H9 (cell line): ENCODE measurements at regions not wholly inside any gene's neighbourhood (a gene's known extent, or its start where the extent isn't known, plus 50 kb on each side); places are given as distances from the start of the nearest gene placed in this dataset.

Experiments used
- DNase-seq: peaks from one replicate; pipeline ENCODE4 v3.0.0-alpha.2; 2017
- H2AFZ ChIP-seq: one replicate; pipeline ENCODE4 v1.6.1; 2013; ENCODE audit warnings: mild to moderate bottlenecking, low read length, control low read depth, moderate library complexity
- H2AK5ac ChIP-seq: 2 replicates; pipeline ENCODE4 v1.6.1; 2013; ENCODE audit warnings: low read length, control low read depth, mixed read lengths; ENCODE audit not compliant: insufficient read length
- H2BK120ac ChIP-seq: one replicate; pipeline ENCODE4 v1.6.1; 2013; ENCODE audit warnings: low read depth, mild to moderate bottlenecking, low read length, control low read depth, inconsistent platforms; ENCODE audit not compliant: poor library complexity, severe bottlenecking
- H2BK12ac ChIP-seq: 2 replicates; pipeline ENCODE4 v1.6.1; 2013; ENCODE audit warnings: low read length, control low read depth, mixed read lengths, low read depth; ENCODE audit not compliant: insufficient read length
- H2BK15ac ChIP-seq: 2 replicates; pipeline ENCODE4 v1.6.1; 2013; ENCODE audit warnings: low read depth, low read length, control low read depth
- H2BK20ac ChIP-seq: one replicate; pipeline ENCODE4 v1.6.1; 2013; ENCODE audit warnings: low read depth, mild to moderate bottlenecking, low read length, control low read depth, inconsistent platforms; ENCODE audit not compliant: poor library complexity, severe bottlenecking
- H2BK5ac ChIP-seq: 2 replicates; pipeline ENCODE4 v1.6.1; 2013; ENCODE audit warnings: low read length, control low read depth, mixed read lengths; ENCODE audit not compliant: insufficient read length
- H3K14ac ChIP-seq: 2 replicates; pipeline ENCODE4 v1.6.1; 2013; ENCODE audit warnings: low read length, control low read depth; ENCODE audit not compliant: insufficient read depth
- H3K18ac ChIP-seq: 2 replicates; pipeline ENCODE4 v1.6.1; 2013; ENCODE audit warnings: low read depth, mild to moderate bottlenecking, mixed read lengths, low read length, control low read depth; ENCODE audit not compliant: insufficient read length
- H3K23ac ChIP-seq: 2 replicates; pipeline ENCODE4 v1.6.1; 2013; ENCODE audit warnings: low read length, control low read depth, mixed read lengths, low read depth; ENCODE audit not compliant: insufficient read length
- H3K23me2 ChIP-seq: 2 replicates; pipeline ENCODE4 v1.6.1; 2013; ENCODE audit warnings: low read depth, mild to moderate bottlenecking, mixed read lengths, low read length, control low read depth; ENCODE audit not compliant: insufficient read length, poor library complexity, severe bottlenecking
- H3K27ac ChIP-seq: 2 replicates; pipeline ENCODE4 v1.5.1; 2013; ENCODE audit warnings: low read length, control low read depth, mixed read lengths, low read depth; ENCODE audit not compliant: insufficient read length
- H3K27me3 ChIP-seq: 2 replicates; pipeline ENCODE4 v1.6.1; 2013; ENCODE audit warnings: low read length, control low read depth, inconsistent platforms; ENCODE audit not compliant: insufficient read depth
- H3K4ac ChIP-seq: 2 replicates; pipeline ENCODE4 v1.6.1; 2013; ENCODE audit warnings: low read depth, mild to moderate bottlenecking, control low read depth, inconsistent platforms, low read length, moderate library complexity
- H3K4me1 ChIP-seq: 2 replicates; pipeline ENCODE4 v1.6.1; 2013; ENCODE audit warnings: low read length, control low read depth, inconsistent platforms; ENCODE audit not compliant: insufficient read depth
- H3K4me2 ChIP-seq: 2 replicates; pipeline ENCODE4 v1.6.1; 2013; ENCODE audit warnings: low read length, control low read depth, mixed read lengths; ENCODE audit not compliant: insufficient read length, insufficient read depth
- H3K56ac ChIP-seq: 2 replicates; pipeline ENCODE4 v1.6.1; 2013; ENCODE audit warnings: low read depth, mild to moderate bottlenecking, mixed read lengths, low read length, control low read depth; ENCODE audit not compliant: insufficient read length
- H3K79me1 ChIP-seq: 2 replicates; pipeline ENCODE4 v1.6.1; 2013; ENCODE audit warnings: low read depth, mild to moderate bottlenecking, moderate library complexity, low read length, control low read depth, inconsistent platforms; ENCODE audit not compliant: insufficient read depth, poor library complexity, severe bottlenecking
- H3K79me2 ChIP-seq: 2 replicates; pipeline ENCODE4 v1.6.1; 2013; ENCODE audit warnings: low read length, control low read depth, inconsistent platforms; ENCODE audit not compliant: insufficient read depth
- H3K9ac ChIP-seq: 2 replicates; pipeline ENCODE4 v1.6.1; 2013; ENCODE audit warnings: low read length, control low read depth, mixed read lengths; ENCODE audit not compliant: insufficient read length; ENCODE audit errors: extremely low read depth
- H3K9me3 ChIP-seq: one replicate; pipeline ENCODE4 v1.6.1; 2013; ENCODE audit warnings: low read depth, low read length, inconsistent platforms; ENCODE audit not compliant: control insufficient read depth
- H3T11ph ChIP-seq: one replicate; pipeline ENCODE4 v1.6.1; 2013; ENCODE audit warnings: mild to moderate bottlenecking, low read length, control low read depth, inconsistent platforms
- H4K20me1 ChIP-seq: one replicate; pipeline ENCODE4 v1.6.1; 2013; ENCODE audit not compliant: control insufficient read depth, insufficient read length, insufficient read depth
- H4K5ac ChIP-seq: 2 replicates; pipeline ENCODE4 v1.6.1; 2013; ENCODE audit warnings: low read depth, mild to moderate bottlenecking, mixed read lengths, low read length, control low read depth; ENCODE audit not compliant: insufficient read length
- H4K8ac ChIP-seq: replicated peaks from 2 replicates; pipeline ENCODE4 v1.6.1; 2013; ENCODE audit warnings: low read length, control low read depth, mixed read lengths, low read depth; ENCODE audit not compliant: insufficient read length
- H4K91ac ChIP-seq: 2 replicates; pipeline ENCODE4 v1.6.1; 2013; ENCODE audit warnings: low read depth, mild to moderate bottlenecking, moderate library complexity, mixed read lengths, low read length, control low read depth; ENCODE audit not compliant: insufficient read length
- H3K27ac Mint-ChIP-seq, 3 experiments: 2 replicates in 2 of 3; 3 replicates in 1 of 3; pipeline ENCODE4 v1.8.0; 2020 to 2021; ENCODE audit warnings: mixed read lengths in 3 of 3, mild to moderate bottlenecking in 1 of 3, moderate library complexity in 1 of 3
- H3K27me3 Mint-ChIP-seq: 2 replicates; pipeline ENCODE4 v1.8.0; 2021; ENCODE audit warnings: low read depth, mild to moderate bottlenecking, moderate library complexity, mixed read lengths
- H3K36me3 Mint-ChIP-seq, 3 experiments: 2 replicates in 2 of 3; 3 replicates in 1 of 3; pipeline ENCODE4 v1.8.0; 2020 to 2021; ENCODE audit warnings: low read depth in 3 of 3, mixed read lengths in 3 of 3; ENCODE audit not compliant: insufficient read depth in 1 of 3
- H3K4me1 Mint-ChIP-seq, 2 experiments: 2 replicates each; pipeline ENCODE4 v1.8.0; 2020; ENCODE audit warnings: mixed read lengths in 2 of 2
- H3K4me3 Mint-ChIP-seq, 2 experiments: 2 replicates in 1 of 2; 3 replicates in 1 of 2; pipeline ENCODE4 v1.8.0; 2020 to 2021; ENCODE audit warnings: mild to moderate bottlenecking in 2 of 2, mixed read lengths in 2 of 2, moderate library complexity in 1 of 2
- H3K9me3 Mint-ChIP-seq, 2 experiments: 2 replicates in 1 of 2; 3 replicates in 1 of 2; pipeline ENCODE4 v1.8.0; 2020; ENCODE audit warnings: mild to moderate bottlenecking in 2 of 2, mixed read lengths in 2 of 2, moderate library complexity in 1 of 2
- WGBS: extraction: QIAGEN DNeasy Blood & Tissue Kit; methylation state at CpG from one replicate; pipeline ENCODE4 v1.1.7; 2013; ENCODE audit warnings: missing lambda C conversion rate, low lambda C conversion rate, mixed read lengths; ENCODE audit not compliant: insufficient read length; ENCODE audit errors: extremely low coverage; 5-methylcytosine and 5-hydroxymethylcytosine counted together
- TF ChIP-seq, protein P1 (sequence below): fragments of 200-600 bp; sonication (generic); conservative IDR thresholded peaks from 3 replicates; pipeline ENCODE4 v1.8.0; 2021; ENCODE audit warnings: antibody characterized with exemption, mild to moderate bottlenecking

DNA sequence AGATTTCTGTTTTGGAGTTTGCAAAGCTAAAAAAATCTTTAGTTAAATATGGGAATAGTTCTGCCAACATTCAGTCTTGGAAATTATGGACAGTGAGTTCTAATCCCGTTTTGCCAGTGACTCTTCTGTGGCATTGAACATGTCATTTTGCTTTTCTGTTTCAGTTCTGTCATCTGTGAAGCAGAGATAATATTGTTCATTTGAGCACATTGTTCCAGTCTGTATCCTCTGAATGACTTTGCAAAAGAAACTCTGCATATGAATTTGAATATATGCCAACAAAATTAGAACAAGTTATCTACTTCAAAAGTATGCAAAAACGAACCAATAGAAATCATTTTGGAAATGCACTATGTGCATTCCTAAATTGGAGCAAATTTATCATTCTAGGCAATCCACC lies 746.0 kb upstream of the POT1 start:
- H3K18ac ChIP-seq, result no peak overlapping the region
- TF ChIP-seq, protein P1, sequence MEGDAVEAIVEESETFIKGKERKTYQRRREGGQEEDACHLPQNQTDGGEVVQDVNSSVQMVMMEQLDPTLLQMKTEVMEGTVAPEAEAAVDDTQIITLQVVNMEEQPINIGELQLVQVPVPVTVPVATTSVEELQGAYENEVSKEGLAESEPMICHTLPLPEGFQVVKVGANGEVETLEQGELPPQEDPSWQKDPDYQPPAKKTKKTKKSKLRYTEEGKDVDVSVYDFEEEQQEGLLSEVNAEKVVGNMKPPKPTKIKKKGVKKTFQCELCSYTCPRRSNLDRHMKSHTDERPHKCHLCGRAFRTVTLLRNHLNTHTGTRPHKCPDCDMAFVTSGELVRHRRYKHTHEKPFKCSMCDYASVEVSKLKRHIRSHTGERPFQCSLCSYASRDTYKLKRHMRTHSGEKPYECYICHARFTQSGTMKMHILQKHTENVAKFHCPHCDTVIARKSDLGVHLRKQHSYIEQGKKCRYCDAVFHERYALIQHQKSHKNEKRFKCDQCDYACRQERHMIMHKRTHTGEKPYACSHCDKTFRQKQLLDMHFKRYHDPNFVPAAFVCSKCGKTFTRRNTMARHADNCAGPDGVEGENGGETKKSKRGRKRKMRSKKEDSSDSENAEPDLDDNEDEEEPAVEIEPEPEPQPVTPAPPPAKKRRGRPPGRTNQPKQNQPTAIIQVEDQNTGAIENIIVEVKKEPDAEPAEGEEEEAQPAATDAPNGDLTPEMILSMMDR, result no peak
- Mint-ChIP-seq H3K36me3 (no peaks in the 10 kb centered on the region), H3K27ac (no peak overlapping the region), H3K27me3 (no peaks in the 10 kb centered on the region), H3K4me3 (no peak overlapping the region), H3K4me1 (peaks cover 0 to 4% of the 10 kb centered on the region in 2 experiments; a peak in 1 of 4 replicates), H3K9me3 (no peaks in the 10 kb centered on the region)
- H3K27ac ChIP-seq, result no peak overlapping the region
- no peaks in the 10 kb centered on the region for H3K79me2 ChIP-seq
- H3K4ac ChIP-seq, result no peak overlapping the region
- H3K4me2 ChIP-seq, result no peak overlapping the region
- H4K5ac ChIP-seq, result no peak overlapping the region
- DNase-seq, result no peak
- H3K23me2 ChIP-seq, result no peaks in the 10 kb centered on the region
- no peak overlapping the region for H2BK15ac ChIP-seq
- no peak overlapping the region for H3T11ph ChIP-seq
- no peak overlapping the region for H2BK20ac ChIP-seq
- no peaks in the 10 kb centered on the region for H3K27me3 ChIP-seq
- no peak overlapping the region for H3K14ac ChIP-seq
- no peaks in the 10 kb centered on the region for H3K79me1 ChIP-seq
- no peak overlapping the region for H3K56ac ChIP-seq
- H3K23ac ChIP-seq, result no peak overlapping the region
- H4K91ac ChIP-seq, result no peak overlapping the region
- H2BK12ac ChIP-seq, result no peak overlapping the region
- no peak overlapping the region for H2BK5ac ChIP-seq
- H3K9ac ChIP-seq, result no peak overlapping the region
- no peak overlapping the region for H2AFZ ChIP-seq
- no peak overlapping the region for H2BK120ac ChIP-seq
- H4K20me1 ChIP-seq, result no peaks in the 10 kb centered on the region
- no peak overlapping the region for H4K8ac ChIP-seq
- H3K9me3 ChIP-seq, result no peaks in the 10 kb centered on the region
- H3K4me1 ChIP-seq, result no peaks in the 10 kb centered on the region
- WGBS, result no CpG with 5 or more reads among the region's 2 CpGs
- H2AK5ac ChIP-seq, result no peak overlapping the region
